ENCODE measurements at regions not wholly inside any gene's neighbourhood (a gene's known extent, or its start where the extent isn't known, plus 50 kb on each side); places are given as distances from the start of the nearest gene placed in this dataset.

- TF ChIP-seq FOXK2 (IDR thresholded peaks at IDR 0.05) = no peak
- TF ChIP-seq RAD21 (IDR thresholded peaks at IDR 0.05; ENCODE audit: insufficient read depth, low read depth, low read length) = no peak
- TF ChIP-seq EP300 (IDR thresholded peaks at IDR 0.05; ENCODE audit: borderline replicate concordance in 1 of 2, control insufficient read depth in 1 of 2, low read depth in 2 of 2, low read length in 2 of 2) = no peak
- no peak for TF ChIP-seq JUND (IDR thresholded peaks at IDR 0.05; ENCODE audit: low read depth, low read length)
- no peak for TF ChIP-seq CBX3 (IDR thresholded peaks at IDR 0.05; ENCODE audit: borderline replicate concordance, low read depth)
- no peak for TF ChIP-seq NFYB (IDR thresholded peaks at IDR 0.05; ENCODE audit: insufficient read depth, low read depth, low read length)
Observed at GRCh38 chrX:10083809-10084208, 73.0 kb upstream of the CLCN4 start.

Data from GM12878 (cell line).